SK-N-MC (cell line): ENCODE measurements at regions not wholly inside any gene's neighbourhood (a gene's known extent, or its start where the extent isn't known, plus 50 kb on each side); places are given as distances from the start of the nearest gene placed in this dataset.
A peak's percentile ranks its signal among the peaks of the same experiment; 100 is the strongest.

ENCODE experiments used
- DNase-seq: peaks from one replicate; pipeline ENCODE4 v3.0.0-alpha.2; 2011; ENCODE audit warnings: low read depth, low spot score
- H3K27ac ChIP-seq: fragments of 200-600 bp; sonication (generic); 2 replicates; pipeline ENCODE4 v1.5.1; 2016; ENCODE audit warnings: mixed run types
- H3K36me3 ChIP-seq: fragments of 200-600 bp; sonication (generic); 2 replicates; pipeline ENCODE4 v1.6.1; 2017; ENCODE audit warnings: antibody characterized with exemption, low read length, mixed read lengths; ENCODE audit not compliant: insufficient read depth
- H3K4me3 ChIP-seq: fragments of 200-600 bp; sonication (generic); 2 replicates; pipeline ENCODE4 v1.5.1; 2016
- H3K9ac ChIP-seq: fragments of 200-600 bp; sonication (generic); 2 replicates; pipeline ENCODE4 v1.8.0; 2017; ENCODE audit warnings: mixed run types, mixed read lengths; ENCODE audit not compliant: insufficient read length
- H3K9me3 ChIP-seq: fragments of 200-600 bp; sonication (generic); 2 replicates; pipeline ENCODE4 v1.6.1; 2017; ENCODE audit warnings: low read depth, mild to moderate bottlenecking, antibody characterized with exemption, low read length, moderate library complexity, mixed read lengths
- EZH2 ChIP-seq: fragments of 200-600 bp; sonication (generic); IDR thresholded peaks from one replicate; pipeline ENCODE4 v1.6.1; 2017; ENCODE audit warnings: antibody characterized with exemption
- FOXP2 ChIP-seq: optimal IDR thresholded peaks from 2 replicates; pipeline ENCODE3; 2011; ENCODE audit warnings: mild to moderate bottlenecking, moderate library complexity; ENCODE audit not compliant: insufficient read depth; ENCODE audit errors: extremely low read length, control extremely low read depth
- POLR2AphosphoS5 ChIP-seq: IDR thresholded peaks from 2 replicates; pipeline ENCODE4 v1.6.1; 2012; ENCODE audit warnings: mild to moderate bottlenecking, low read depth, low read length, borderline replicate concordance

- no peaks in the 10 kb centered on the region for H3K36me3 ChIP-seq
- no peak overlapping the region for H3K4me3 ChIP-seq
- no peak overlapping the region for H3K9ac ChIP-seq
- no peak overlapping the region for H3K27ac ChIP-seq
- TF ChIP-seq POLR2AphosphoS5: no peak
- TF ChIP-seq EZH2: no peak
- no peak for TF ChIP-seq FOXP2
- no peak for DNase-seq
- H3K9me3 ChIP-seq: no peaks in the 10 kb centered on the region
Measured at GRCh38 chr6:6734479-6735465, 146.3 kb downstream of the LY86 start.

GRCh38 chr6:6736791-6737654 is 148.5 kb downstream of the LY86 start:
- no peak for DNase-seq
- H3K36me3 ChIP-seq: no peaks in the 10 kb centered on the region
- no peak for TF ChIP-seq FOXP2
- TF ChIP-seq EZH2: no peak
- no peak for TF ChIP-seq POLR2AphosphoS5
- H3K4me3 ChIP-seq: no peak overlapping the region
- 0 out of 2 replicates have a peak overlapping the region, but pooled peaks have one; percentile 21 for H3K27ac ChIP-seq
- no peaks in the 10 kb centered on the region for H3K9me3 ChIP-seq
- no peak overlapping the region for H3K9ac ChIP-seq

GRCh38 chr6:6737671-6738070 is 149.2 kb downstream of the LY86 start:
- Histone ChIP-seq H3K9ac (no peak overlapping the region), H3K9me3 (no peaks in the 10 kb centered on the region), H3K36me3 (no peaks in the 10 kb centered on the region), H3K4me3 (no peak overlapping the region), H3K27ac (no peak overlapping the region)
- DNase-seq: no peak
- TF ChIP-seq POLR2AphosphoS5 (no peak), FOXP2 (no peak), EZH2 (no peak)

GRCh38 chr6:6738108-6738507 is 149.6 kb downstream of the LY86 start:
- TF ChIP-seq EZH2 (no peak), POLR2AphosphoS5 (no peak), FOXP2 (no peak)

GRCh38 chr6:6738922-6739716 is 150.6 kb downstream of the LY86 start:
- Histone ChIP-seq H3K9me3 (no peaks in the 10 kb centered on the region), H3K27ac (no peak overlapping the region), H3K36me3 (no peaks in the 10 kb centered on the region), H3K4me3 (no peak overlapping the region), H3K9ac (no peak overlapping the region)
- no peak for DNase-seq
- TF ChIP-seq POLR2AphosphoS5 (no peak), FOXP2 (no peak), EZH2 (no peak)

More at GRCh38 chr6:6738108-6738507, 149.6 kb downstream of the LY86 start:
- Histone ChIP-seq H3K9ac (no peak overlapping the region), H3K36me3 (no peaks in the 10 kb centered on the region), H3K4me3 (no peak overlapping the region), H3K27ac (no peak overlapping the region), H3K9me3 (no peaks in the 10 kb centered on the region)
- no peak for DNase-seq

- H3K9ac ChIP-seq: no peak overlapping the region
- H3K36me3 ChIP-seq: no peaks in the 10 kb centered on the region
- no peak overlapping the region for H3K4me3 ChIP-seq
- H3K9me3 ChIP-seq: no peaks in the 10 kb centered on the region
- no peak overlapping the region for H3K27ac ChIP-seq
- no peak for TF ChIP-seq POLR2AphosphoS5
- no peak for TF ChIP-seq FOXP2
- no peak for TF ChIP-seq EZH2
- no peak for DNase-seq
Measured at GRCh38 chr6:6740595-6740994, 152.1 kb downstream of the LY86 start.

GRCh38 chr6:6741264-6741663 is 152.7 kb downstream of the LY86 start:
- Histone ChIP-seq H3K4me3 (no peak overlapping the region), H3K36me3 (no peaks in the 10 kb centered on the region), H3K9ac (no peak overlapping the region), H3K27ac (no peak overlapping the region), H3K9me3 (no peaks in the 10 kb centered on the region)
- no peak for DNase-seq
- TF ChIP-seq EZH2: no peak
- no peak for TF ChIP-seq FOXP2
- TF ChIP-seq POLR2AphosphoS5: no peak

- Histone ChIP-seq H3K4me3 (no peak overlapping the region), H3K36me3 (no peaks in the 10 kb centered on the region), H3K9me3 (no peaks in the 10 kb centered on the region), H3K27ac (no peak overlapping the region), H3K9ac (no peak overlapping the region)
- DNase-seq: no peak
- TF ChIP-seq FOXP2 (no peak), POLR2AphosphoS5 (no peak), EZH2 (no peak)
Measured at GRCh38 chr6:6742535-6742934, 154.0 kb downstream of the LY86 start.
